HFF-Myc (cell line): ENCODE measurements at regions not wholly inside any gene's neighbourhood (a gene's known extent, or its start where the extent isn't known, plus 50 kb on each side); places are given as distances from the start of the nearest gene placed in this dataset.
"Not testable (repeated sequence)": the region's sequence is repeated elsewhere in the genome, so short reads cannot be mapped to it uniquely, and the experiment has no call there.

Experiments used
- DNase-seq: peaks from one replicate; pipeline ENCODE4 v3.0.0-alpha.2; 2011; ENCODE audit warnings: low read depth; ENCODE audit errors: extremely low read depth
- H3K4me3 ChIP-seq: replicated peaks from 2 replicates; pipeline ENCODE4 v1.5.1; 2011; ENCODE audit warnings: low read depth, mild to moderate bottlenecking, control low read depth, low read length
- TF ChIP-seq, protein P1 (sequence below): IDR thresholded peaks from 2 replicates; pipeline ENCODE4 v1.5.1; 2012; ENCODE audit warnings: mild to moderate bottlenecking, low read depth, low read length, control low read depth; ENCODE audit errors: missing control alignments

DNA sequence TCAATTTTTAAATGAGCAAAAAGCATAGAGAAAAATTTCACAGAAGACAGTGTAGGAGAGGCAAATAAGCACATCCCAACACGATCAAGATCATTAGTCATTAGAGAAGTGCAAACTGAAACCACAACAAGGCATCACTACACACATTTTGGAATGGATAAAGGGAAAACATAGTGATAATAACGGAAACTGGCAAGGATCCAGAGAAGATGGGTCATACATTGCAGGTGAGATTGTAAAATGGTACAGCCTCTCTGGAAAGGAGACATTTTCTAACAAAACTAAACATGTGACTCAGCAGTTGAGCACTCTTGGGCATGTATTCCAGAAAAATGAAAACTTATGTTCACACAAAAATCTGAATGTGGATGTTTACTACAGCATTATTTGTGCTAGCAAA, 98.3 kb upstream of the TMEM17 start:
- no peak overlapping the region for H3K4me3 ChIP-seq
- no peak for DNase-seq
- TF ChIP-seq, protein P1, sequence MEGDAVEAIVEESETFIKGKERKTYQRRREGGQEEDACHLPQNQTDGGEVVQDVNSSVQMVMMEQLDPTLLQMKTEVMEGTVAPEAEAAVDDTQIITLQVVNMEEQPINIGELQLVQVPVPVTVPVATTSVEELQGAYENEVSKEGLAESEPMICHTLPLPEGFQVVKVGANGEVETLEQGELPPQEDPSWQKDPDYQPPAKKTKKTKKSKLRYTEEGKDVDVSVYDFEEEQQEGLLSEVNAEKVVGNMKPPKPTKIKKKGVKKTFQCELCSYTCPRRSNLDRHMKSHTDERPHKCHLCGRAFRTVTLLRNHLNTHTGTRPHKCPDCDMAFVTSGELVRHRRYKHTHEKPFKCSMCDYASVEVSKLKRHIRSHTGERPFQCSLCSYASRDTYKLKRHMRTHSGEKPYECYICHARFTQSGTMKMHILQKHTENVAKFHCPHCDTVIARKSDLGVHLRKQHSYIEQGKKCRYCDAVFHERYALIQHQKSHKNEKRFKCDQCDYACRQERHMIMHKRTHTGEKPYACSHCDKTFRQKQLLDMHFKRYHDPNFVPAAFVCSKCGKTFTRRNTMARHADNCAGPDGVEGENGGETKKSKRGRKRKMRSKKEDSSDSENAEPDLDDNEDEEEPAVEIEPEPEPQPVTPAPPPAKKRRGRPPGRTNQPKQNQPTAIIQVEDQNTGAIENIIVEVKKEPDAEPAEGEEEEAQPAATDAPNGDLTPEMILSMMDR, result no peak

DNA sequence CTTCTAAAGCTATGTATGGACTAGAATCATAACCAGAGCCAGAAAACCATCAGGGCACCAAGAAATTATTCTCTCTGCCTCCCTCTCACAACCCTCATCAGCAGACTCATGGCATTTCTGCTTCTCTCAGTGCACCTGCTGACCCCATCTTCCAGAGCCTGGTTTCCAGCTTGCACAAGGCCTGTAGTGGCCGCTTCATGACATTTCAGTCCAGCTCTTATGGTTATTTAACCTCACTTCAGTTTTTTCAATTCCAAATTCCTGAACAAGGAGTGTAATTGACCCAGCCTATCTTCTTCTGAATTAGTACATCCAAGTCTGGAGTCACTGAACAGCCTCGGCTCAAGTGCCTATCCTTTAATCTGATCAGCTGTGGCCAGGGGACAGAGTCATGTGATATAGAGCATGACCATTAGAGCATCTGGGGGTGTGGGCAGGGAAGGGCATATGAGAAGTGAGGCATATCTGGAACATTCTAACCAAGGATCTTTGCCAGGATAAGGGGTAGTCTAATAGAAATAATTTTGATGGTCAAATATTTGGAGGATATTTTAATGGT, 97.2 kb upstream of the TMEM17 start:
- no peak overlapping the region for H3K4me3 ChIP-seq
- no peak for DNase-seq
- TF ChIP-seq, protein P1, result no peak

DNA sequence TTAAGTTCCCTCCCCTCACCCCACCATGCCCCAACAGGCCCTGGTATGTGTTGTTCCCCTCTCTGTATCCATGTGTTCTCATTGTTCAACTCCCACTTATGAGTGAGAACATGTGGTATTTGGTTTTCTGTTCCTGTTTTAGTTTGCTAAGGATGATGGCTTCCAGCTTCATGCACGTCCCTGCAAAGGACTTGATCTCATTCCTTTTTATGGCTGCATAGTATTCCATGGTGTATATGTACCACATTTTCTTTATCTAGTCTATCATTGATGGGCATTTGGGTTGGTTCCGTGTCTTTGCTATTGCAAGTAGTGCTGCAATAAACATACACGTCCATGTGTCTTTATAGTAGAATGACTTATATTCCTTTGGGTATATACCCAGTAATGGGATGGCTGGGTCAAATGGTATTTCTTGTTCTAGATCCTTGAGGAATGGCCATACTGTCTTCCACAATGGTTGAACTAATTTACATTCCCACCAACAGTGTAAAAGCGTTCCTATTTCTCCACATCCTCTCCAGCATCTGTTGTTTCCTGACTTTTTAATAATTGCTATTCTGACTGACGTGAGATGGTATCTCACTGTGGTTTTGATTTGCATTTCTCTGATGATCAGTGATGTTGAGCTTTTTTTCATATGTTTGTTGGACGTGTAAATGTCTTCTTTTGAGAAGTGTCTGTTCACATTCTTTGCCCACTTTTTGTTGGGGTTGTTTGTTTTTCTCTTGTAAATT, 93.8 kb upstream of the TMEM17 start:
- not testable (repeated sequence) for DNase-seq, H3K4me3 ChIP-seq

DNA sequence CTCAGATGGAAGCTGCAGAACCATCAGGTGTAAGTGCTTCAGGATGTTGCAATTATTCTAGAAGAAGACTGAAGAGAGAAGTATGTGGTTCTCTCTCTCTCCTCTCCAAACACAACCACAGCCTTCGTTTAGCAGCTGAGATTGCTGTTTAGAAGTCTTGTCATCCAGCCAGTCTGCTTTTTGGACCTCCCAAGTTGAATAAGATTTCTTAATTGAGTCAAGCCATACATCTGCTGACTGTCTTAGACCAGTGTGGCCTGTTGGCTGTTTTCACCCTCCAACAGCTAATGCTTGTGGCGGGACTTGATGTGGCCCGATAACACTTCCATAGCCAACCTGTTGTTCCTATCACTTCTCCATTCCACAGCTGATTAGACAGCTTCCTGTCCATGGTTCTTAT, 91.3 kb upstream of the TMEM17 start:
- DNase-seq, result no peak
- TF ChIP-seq, protein P1, result no peak

DNA sequence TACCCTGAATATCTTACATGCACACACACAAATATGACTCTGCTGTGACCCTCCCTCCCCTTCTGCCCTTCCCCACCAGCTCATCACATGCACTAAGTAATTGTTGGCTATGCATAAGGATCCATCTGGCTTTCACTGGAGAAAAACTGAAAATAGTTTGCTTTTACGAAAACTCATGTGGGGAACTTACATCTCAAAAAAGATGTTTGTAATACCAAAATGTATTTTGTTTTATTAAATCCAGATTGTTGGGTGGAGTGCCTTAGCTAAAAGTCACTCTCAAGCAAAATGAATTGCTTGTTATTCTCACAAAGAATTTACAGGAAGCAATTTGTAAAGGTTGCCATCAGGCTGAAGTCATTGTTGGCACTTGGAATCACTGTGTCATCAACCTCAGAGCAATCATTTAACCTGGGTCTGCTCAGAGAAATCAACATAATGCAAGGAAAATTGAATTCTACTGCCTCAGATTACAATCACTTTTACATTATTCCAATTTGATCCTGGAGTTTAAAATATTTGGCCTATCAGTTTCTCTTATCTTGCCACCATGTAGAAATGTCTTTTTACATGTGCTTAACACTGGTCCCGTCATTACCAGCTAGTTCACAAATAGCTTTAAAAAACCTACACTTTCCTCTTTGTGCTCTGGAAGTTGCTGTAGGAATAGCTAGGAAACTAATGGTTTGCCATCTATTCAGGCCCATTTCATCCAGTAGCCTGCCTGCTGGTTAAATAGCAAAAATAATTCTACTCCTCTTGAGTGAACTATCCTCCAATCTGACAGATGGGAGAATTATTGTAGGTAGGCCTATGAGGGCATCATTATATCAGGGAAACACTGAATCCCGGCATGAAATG, 90.3 kb upstream of the TMEM17 start:
- peak; percentile 75 for DNase-seq
- H3K4me3 ChIP-seq, result no peak overlapping the region
- TF ChIP-seq, protein P1, result no peak

More for the DNA sequence above, 91.3 kb upstream of the TMEM17 start:
- H3K4me3 ChIP-seq, result no peak overlapping the region

DNA sequence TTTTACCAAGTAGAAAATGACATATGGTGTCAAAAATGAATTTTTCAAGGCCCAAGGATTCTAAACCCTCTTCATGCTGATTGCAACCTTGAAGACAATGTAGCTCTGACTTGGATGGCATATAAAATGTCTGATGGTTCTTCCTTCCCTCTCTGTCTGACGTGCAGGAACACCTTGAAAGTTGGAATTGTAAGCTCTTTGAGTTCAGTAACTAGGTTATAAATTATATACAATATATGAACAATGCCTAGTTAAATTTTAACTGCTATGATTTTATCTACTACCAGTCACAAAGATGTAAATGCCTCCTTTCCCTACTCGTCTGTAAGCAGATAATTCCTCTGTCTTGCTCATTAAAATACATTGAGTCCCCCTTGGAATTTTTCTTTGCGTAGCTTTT, 89.5 kb upstream of the TMEM17 start:
- no peak for DNase-seq
- H3K4me3 ChIP-seq, result no peak overlapping the region
- TF ChIP-seq, protein P1, result no peak

DNA sequence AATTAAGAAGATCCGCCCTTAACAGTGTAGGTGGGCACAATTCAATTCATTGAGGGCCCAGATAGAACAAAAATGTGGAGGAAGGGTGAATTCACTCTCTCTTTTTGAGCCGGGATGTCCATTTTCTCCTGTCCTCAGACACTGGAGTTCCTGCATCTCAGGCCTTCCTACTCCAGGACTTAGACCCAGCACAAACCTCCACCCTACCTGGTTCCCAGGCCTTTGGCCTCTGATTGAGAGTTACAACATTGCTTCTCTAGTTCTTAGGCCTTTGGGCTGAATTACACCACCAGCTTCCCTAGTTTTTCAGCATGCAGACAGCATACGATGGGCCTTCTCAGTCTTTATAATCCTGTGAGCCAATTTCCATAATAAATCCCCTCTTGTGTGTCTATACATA, 87.8 kb upstream of the TMEM17 start:
- H3K4me3 ChIP-seq, result no peak overlapping the region
- TF ChIP-seq, protein P1, result no peak
- no peak for DNase-seq
